ENCODE measurements at regions not wholly inside any gene's neighbourhood (a gene's known extent, or its start where the extent isn't known, plus 50 kb on each side); places are given as distances from the start of the nearest gene placed in this dataset.
"Not testable (repeated sequence)": the region's sequence is repeated elsewhere in the genome, so short reads cannot be mapped to it uniquely, and the experiment has no call there.

- FAIRE-seq: no peak
Observed at GRCh38 chr7:93830141-93830925, 60.2 kb downstream of the TFPI2 start.

DNA sequence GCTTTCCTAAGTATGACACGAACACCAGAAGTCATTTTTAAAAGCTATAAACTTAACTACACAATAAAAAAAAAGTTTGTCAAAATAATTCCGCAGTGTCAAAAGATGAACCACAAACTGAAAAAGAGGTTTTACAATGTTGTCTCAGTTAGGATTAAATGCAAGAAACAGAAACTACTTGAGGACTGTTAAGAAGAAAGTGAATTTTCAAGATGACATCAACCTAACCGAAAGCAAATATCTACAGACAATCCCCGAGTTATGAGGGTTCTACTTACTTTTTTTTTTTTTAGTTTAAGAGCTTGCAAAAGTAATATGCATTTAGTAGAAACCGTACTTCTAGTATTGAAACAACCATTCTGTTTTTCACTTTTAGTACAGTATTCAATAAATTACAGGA lies 62.3 kb downstream of the TFPI2 start:
- FAIRE-seq: no peak

GRCh38 chr7:93823621-93824020 lies 66.9 kb downstream of the TFPI2 start:
- FAIRE-seq: no peak

DNA sequence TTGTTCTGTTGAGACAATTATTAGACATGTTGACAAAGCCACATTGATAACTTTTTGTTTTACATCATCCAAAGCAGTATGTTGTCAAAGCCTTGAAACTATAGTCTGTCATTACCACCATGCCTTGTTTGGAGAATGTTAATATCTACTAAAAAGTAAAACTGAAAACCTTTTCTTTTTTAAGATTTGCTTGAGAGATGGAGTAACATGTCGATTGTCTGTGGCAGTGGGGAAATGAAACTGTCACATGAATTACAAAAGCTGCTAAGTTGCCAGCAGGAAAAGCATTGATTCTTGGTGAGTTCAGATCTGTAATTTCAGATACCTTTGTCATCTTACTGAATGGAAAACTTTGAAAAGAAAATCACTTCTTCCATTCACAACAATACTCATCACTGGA lies 69.1 kb downstream of the TFPI2 start:
- no peak for FAIRE-seq

DNA sequence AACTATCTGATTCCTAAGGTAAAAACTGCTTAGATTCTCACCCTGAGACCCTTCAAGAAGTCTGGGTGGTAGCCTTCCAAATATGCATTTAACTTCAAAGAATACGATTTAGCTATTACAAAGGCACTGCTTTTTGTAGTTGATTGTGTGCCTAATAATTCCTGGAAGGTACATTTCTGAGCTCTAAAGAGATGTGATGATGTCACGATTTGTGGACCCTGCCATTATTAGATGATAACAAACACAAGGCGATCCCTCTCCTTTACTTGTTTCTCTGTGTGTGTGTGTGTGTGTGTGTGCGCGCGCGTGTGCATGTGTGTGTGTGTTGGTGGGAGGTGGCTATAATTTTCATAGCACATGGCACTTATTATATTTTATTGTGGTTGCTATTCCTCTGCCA lies 70.9 kb downstream of the TFPI2 start:
- FAIRE-seq: no peak

DNA sequence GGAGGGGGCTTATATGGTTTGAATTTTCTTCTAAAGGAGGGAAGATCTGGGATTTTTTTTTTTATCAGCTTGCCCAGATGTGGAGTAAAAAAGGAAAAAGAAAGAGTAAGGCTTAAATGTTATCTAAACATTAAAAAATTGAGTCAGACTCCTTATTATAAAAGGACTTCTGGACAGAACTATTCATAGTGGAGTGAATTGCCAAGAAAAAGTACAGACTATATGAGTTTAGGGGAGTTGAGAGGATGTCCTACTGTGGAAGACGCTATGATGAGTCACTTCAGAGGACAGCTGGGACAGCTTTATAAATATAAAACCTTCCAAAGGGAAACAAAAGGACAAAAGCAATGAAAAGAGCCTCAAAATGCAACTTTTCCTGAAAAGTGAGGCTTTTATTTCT lies 73.0 kb downstream of the TFPI2 start:
- FAIRE-seq: no peak

DNA sequence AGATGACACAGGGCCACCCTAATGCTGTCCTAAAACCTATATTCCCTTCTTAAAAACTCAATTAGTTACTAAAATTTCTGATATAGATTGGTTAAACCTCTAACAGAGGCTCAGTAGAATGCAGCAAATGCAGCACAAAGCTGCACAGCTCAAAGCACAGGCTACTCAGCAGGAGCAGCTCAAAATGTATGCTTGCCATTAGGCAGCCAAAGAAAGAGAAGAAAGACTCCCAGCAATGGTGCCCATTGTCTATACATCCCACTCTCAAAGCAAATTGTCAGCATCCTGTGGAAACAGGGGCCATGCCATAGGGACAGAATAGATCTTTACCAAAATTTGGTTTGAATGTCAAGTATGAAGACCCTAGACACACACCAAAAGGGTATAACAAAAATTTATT lies 73.5 kb downstream of the TFPI2 start:
- FAIRE-seq: no peak

DNA sequence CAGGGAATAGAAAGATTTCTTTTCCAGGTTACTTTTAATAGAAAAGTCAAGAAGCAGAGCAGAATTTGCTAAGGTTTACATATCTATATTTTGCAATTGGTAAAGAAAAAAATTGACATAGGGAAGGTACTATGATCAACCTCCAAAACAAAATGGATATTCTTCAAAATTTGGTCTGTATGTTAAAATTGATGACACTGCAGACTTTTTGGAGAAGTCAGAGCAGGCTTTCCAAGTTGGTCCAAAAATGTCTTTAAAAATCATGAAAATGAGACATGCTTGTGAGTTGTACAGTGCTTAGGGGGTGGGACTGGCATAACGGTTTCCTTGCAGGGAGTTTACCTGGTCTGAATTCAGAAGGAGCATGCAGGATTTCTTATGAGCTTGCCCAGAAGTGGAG lies 77.0 kb downstream of the TFPI2 start:
- no peak for FAIRE-seq

DNA sequence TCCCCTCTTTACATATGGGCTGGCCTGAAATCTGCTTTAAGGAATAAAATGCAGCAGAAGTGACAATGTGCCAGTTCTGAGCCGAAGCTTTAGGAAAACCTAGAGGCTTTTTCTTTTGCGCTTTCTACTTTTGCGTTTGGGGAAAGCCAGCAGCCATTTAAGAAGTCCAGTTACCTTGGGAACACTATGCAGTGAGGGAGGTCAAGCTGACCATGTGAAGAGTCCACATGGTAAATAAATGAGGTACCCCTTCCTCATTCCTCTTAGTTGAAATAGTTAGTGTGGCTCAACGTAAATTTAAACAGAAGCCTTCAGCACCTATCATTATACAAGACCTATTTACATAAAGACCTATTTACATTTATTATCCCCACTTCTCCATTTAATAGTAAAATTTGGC lies 78.5 kb downstream of the TFPI2 start:
- FAIRE-seq: no peak

GRCh38 chr7:93811198-93811597 lies 79.4 kb downstream of the TFPI2 start:
- no peak for FAIRE-seq

DNA sequence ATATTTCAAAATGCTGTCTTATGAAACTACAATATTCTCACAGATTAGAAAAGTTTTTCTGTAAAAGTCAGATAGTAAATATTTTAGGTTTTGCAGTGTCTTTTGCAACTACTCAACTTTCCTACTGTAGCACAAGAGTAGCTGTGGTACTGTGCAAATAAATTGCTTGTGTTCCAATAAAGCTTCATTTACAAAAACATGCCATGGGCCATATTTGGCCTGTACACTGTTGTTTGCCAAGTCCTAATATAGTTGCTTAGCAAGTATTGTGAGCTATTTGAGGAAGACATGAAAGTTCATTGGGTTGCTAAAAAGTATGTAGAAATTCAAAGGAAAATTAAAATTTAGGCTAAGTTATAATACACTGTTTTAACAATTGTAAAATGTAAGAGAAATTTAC lies 80.0 kb downstream of the TFPI2 start:
- no peak for FAIRE-seq

DNA sequence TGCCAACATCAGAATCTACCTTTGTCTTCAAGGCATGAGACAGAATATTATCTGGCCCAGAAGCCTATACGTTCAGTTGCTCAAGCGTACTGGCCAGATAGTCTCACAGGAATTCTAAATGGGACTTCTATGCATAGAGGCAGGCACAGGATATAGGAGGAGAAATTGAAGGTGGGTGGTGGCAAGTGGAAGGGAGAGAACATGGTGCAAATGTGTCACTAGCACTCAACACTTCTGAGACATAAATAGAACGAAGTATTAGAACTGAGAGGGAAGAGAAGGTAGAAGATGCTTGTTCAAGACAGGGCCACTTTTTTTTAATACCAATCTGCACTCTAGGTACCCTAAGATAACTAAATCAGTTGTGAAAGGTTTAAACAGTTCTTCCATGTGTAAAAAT lies 85.8 kb downstream of the TFPI2 start:
- no peak for FAIRE-seq

DNA sequence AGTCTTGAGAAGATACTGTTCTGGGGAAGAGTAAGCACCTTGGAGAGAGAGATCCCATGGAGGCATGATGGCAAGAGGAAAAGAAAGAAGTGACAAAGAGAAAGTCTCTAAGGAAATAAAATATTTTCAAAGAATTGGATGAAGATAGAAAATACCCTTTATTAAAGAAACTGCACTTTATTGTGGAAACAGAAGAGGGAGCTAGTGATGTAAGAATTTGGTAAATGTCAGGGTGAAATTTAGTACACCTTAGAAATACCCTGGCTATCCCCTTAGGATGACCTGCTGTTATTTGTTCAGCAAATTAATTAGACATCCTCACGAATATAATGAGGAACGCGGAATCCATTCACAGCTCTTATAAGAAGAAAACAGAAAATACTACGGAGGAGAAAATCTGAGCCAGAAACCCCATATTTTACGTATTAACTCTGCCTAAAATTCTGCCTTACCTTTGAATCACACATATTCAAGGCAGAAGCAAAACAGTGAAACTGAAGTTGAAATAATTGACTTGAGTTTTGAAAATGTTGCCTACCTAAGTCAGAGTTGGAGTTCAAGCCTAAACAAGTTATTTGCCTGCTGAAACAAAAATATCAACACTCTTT lies 90.7 kb downstream of the TFPI2 start:
- peak; percentile 87 for FAIRE-seq

- FAIRE-seq: not testable (repeated sequence)
Observed at GRCh38 chr7:93793084-93793697, 97.4 kb downstream of the TFPI2 start.

- no peak for FAIRE-seq
Observed at GRCh38 chr7:93779115-93779514, 111.4 kb downstream of the TFPI2 start.

DNA sequence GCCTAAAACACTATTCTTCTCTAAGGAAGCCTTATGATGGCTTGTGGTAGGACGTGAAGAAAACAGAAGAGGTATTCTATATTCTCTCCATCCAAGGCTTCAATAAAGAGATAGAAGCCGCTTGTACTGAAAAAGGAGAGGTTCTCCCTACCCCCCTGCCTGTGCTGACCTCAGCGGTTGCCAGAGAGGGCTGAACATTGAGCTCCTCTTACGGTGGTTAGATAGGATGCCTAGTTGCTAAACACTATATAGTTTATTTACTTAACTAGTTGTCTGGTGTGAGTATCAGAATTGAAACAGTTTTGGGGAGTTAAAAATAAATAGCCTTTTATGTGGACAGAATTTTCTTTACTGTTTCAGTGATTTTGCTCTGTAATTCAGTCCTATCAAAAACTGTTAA lies 112.2 kb downstream of the TFPI2 start:
- FAIRE-seq: no peak

GRCh38 chr7:93773446-93773845 lies 117.1 kb downstream of the TFPI2 start:
- FAIRE-seq: no peak

DNA sequence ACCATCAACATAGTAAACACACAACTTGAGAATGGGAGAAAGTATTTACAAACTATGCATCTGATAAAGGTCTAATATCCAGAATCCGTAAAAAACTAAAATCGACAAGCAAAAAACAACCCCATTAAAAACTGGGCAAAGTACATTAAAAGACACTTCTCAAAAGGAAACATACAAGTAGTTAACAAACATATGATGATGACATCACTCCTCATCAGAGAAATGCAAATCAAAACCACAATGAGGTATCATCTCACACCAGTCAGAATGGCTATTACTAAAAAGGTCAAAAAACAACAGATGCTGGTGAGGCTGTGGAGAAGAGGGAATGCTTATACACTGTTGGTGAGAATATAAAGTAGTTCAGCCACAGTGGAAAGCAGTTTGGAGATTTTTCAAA lies 125.1 kb downstream of the TFPI2 start:
- FAIRE-seq: no peak

- no peak for FAIRE-seq
Observed at GRCh38 chr7:93758631-93759030, 131.9 kb downstream of the TFPI2 start.

DNA sequence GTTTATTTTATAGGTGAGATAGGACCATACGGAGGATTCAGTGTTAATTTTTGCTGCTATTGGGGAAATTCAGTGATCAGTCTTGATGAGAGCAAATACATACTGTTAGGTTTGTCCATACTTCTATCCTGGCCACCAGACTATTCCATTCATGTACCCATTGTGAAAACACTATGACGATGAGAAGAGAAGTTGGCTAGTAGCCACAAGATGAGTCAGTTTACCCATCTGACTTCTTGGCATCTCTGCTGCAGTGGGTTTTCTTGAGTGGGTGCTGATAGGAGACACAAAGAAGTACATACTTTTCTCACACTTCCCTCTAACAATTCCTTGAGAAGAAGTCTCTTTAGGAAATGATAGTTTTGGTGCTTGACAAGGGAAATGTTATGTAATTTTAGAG lies 133.1 kb downstream of the TFPI2 start:
- no peak for FAIRE-seq

GRCh38 chr7:93756890-93757289 lies 133.7 kb downstream of the TFPI2 start:
- no peak for FAIRE-seq

DNA sequence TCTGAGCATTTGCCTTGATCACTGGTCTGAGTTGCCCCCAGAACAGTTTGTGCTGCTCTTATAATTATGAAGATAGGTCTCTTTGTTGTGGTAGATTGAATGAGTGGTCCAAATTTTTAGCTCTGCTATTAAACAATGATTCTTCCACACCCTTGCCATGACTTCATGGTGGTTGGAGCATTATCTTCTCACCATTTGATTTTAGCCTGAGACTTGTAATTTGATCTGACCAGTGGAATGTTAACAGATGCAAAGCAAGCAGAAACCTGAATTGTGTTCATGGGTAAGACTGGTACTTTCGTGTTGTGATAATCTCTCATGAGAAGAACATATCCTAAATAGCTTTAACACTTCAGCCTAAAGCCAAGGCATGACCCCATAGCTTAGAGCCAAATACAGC lies 139.1 kb downstream of the TFPI2 start:
- FAIRE-seq: no peak

DNA sequence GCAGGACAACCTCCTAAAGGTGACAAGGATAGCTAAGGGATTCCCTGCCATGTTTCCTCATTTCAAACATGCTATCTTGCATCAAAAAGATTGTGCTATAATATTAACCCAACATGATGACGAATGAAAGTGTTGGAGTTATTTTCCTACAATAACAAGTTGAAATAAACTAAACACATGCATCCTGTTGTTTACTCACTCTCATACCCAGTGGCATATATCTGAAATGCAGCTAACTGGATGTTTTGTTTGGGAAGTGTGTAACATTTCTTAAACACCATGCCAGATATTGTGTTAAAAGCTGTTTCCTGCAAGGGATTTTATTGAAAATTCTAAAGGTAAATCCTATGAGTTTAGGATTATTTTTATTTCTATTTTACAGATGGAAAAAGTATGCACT lies 139.6 kb downstream of the TFPI2 start:
- no peak for FAIRE-seq

- no peak for FAIRE-seq
Observed at GRCh38 chr7:93747019-93747418, 143.5 kb downstream of the TFPI2 start.

DNA sequence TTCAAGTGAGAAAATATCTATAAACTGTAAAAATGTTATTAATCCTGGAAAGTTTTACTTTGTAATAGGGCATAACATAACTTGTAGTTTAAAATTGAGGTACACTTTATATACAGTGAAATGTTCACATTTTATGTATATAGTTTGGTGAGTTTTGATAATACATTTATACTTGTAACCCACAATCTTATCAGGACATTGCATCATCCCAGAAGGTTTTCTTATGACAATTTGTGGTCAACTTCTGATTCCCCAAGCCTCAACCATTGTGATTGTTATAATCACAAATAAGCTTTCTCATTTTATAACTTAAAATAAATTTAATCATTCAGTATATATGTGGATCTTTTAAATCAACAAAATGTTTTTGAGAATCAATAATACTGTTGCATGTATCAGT lies 151.1 kb downstream of the TFPI2 start:
- FAIRE-seq: no peak

All from A204.1 (cell line).